Tibial artery (tissue), 4 donors: ENCODE measurements at regions not wholly inside any gene's neighbourhood (a gene's known extent, or its start where the extent isn't known, plus 50 kb on each side); places are given as distances from the start of the nearest gene placed in this dataset.

Source experiments
- DNase-seq, 2 donors: peaks; one replicate each; pipeline ENCODE4 v3.0.0-alpha.2; 2019
- H3K27ac ChIP-seq, 2 donors: fragments of 200-600 bp; sonication (generic) in 1 of 2; 1 replicate in 1 of 2; 2 replicates in 1 of 2; pipeline ENCODE4 v1.5.1; 2018 to 2019; ENCODE audit warnings: mild to moderate bottlenecking in 1 of 2
- H3K27me3 ChIP-seq, 2 donors: fragments of 200-600 bp; sonication (generic) in 1 of 2; one replicate each; pipeline versions ENCODE4 v1.5.1 to v1.6.0; 2016 to 2019
- H3K36me3 ChIP-seq, 3 donors: fragments of 200-600 bp; sonication (generic) in 2 of 3; one replicate each; pipeline ENCODE4 v1.5.1; 2016 to 2019; ENCODE audit warnings: mild to moderate bottlenecking in 2 of 3
- H3K4me1 ChIP-seq, 4 donors: fragments of 200-600 bp; sonication (generic) in 2 of 4; 1 replicate in 3 of 4; 2 replicates in 1 of 4; pipeline ENCODE4 v1.5.1; 2016 to 2019
- H3K4me3 ChIP-seq, 2 donors: fragments of 200-600 bp; sonication (generic) in 1 of 2; 1 replicate in 1 of 2; 2 replicates in 1 of 2; pipeline ENCODE4 v1.5.1; 2018 to 2019; ENCODE audit warnings: mild to moderate bottlenecking in 2 of 2
- H3K9me3 ChIP-seq, 3 donors: fragments of 200-600 bp; sonication (generic) in 1 of 3; one replicate each; pipeline ENCODE4 v1.5.1; 2016 to 2019
- intact Hi-C: fragments of 100-400 bp; cut with DNase I; formaldehyde crosslinking; loops from one replicate; pipeline ENCODE4 v1.15.0; 2023; ENCODE audit warnings: low total_unique reads
- TF ChIP-seq, protein P1 (sequence below), 2 experiments: fragments of 200-600 bp in 1 of 2; fragments of 450-650 bp in 1 of 2; IDR thresholded peaks; one replicate each; pipeline ENCODE4 v1.5.1; 2017 to 2019; ENCODE audit warnings: antibody characterized with exemption in 2 of 2, mild to moderate bottlenecking in 1 of 2, moderate library complexity in 1 of 2

DNA sequence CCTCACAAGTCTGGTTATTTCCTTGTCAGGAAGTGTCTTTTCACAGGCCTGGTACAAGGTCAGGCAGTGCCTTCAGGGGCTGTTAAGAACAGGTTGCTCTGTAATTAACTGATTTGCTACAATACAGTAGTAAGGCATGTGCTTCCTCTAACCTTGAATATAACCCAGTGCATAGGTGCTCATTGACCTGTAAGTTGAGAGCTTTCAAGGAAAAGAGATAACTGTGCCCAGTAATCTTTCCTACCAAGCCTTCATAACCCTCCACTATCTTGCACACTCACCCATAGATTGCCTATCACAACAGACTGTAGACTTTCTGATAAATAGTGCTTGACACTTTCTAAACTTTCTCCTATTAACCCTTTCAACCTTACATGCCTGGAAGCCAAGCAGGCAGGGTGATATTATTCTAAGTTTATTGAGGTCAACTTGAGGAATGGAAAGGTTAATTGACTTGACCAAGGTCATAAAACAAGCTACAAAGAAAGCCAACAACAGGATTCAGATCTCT is 148.1 kb downstream of the PPARGC1A start:
- H3K4me1 ChIP-seq, result no peaks in the 10 kb centered on the region
- no peaks in the 10 kb centered on the region for H3K36me3 ChIP-seq
- H3K9me3 ChIP-seq, result no peaks in the 10 kb centered on the region
- no peaks in the 10 kb centered on the region for H3K27me3 ChIP-seq
- TF ChIP-seq, protein P1, sequence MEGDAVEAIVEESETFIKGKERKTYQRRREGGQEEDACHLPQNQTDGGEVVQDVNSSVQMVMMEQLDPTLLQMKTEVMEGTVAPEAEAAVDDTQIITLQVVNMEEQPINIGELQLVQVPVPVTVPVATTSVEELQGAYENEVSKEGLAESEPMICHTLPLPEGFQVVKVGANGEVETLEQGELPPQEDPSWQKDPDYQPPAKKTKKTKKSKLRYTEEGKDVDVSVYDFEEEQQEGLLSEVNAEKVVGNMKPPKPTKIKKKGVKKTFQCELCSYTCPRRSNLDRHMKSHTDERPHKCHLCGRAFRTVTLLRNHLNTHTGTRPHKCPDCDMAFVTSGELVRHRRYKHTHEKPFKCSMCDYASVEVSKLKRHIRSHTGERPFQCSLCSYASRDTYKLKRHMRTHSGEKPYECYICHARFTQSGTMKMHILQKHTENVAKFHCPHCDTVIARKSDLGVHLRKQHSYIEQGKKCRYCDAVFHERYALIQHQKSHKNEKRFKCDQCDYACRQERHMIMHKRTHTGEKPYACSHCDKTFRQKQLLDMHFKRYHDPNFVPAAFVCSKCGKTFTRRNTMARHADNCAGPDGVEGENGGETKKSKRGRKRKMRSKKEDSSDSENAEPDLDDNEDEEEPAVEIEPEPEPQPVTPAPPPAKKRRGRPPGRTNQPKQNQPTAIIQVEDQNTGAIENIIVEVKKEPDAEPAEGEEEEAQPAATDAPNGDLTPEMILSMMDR (IDR thresholded peaks at IDR 0.05), result no peak
- H3K4me3 ChIP-seq, result no peak overlapping the region
- intact Hi-C loops, result no loop called here
- H3K27ac ChIP-seq, result no peak overlapping the region
- DNase-seq, result no peak

DNA sequence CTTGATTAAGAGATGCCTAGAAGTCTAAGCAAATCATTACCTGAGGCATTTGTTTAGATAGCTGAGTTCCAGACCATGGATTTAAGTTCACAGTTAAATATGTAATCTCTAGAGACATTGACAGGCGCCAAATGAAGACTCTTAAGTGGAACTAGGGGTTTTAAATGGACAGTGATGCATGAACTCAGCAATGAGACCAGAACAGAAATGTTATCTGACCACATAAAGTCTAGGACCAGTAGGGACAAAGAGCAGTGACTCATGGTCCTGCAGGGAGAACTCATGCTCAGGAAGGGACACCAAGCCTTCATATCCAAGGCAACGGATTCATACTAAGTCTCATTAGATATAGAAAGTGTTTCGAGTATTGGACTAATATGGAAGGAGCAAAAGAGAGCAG is 152.3 kb downstream of the PPARGC1A start:
- DNase-seq, result no peak
- no peak overlapping the region for H3K4me3 ChIP-seq
- no peaks in the 10 kb centered on the region for H3K27me3 ChIP-seq
- H3K4me1 ChIP-seq, result no peaks in the 10 kb centered on the region
- no peaks in the 10 kb centered on the region for H3K9me3 ChIP-seq
- no peak overlapping the region for H3K27ac ChIP-seq
- TF ChIP-seq, protein P1 (IDR thresholded peaks at IDR 0.05), result no peak
- intact Hi-C loops, result no loop called here
- H3K36me3 ChIP-seq, result no peaks in the 10 kb centered on the region

DNA sequence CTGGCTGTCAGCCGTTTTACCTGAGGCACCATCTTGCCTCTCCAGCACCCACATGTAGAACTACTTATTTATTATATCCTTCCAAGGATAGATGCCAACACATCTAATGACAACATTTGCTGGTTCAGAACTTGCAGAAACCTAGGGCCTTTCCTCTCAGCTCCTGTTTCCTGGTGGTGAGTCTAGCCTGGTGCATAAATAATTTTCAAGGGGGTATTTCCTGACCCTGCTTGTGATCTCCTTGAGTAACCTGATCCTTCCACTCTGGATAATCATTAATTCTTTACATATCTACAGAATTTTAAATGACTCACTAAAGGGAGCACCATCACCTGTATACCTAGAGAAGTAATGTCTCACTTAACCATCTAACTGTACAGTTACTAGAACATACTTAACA is 153.4 kb downstream of the PPARGC1A start:
- intact Hi-C loops, result no loop called here
- H3K9me3 ChIP-seq, result no peaks in the 10 kb centered on the region
- H3K27ac ChIP-seq, result no peak overlapping the region
- H3K27me3 ChIP-seq, result no peaks in the 10 kb centered on the region
- H3K36me3 ChIP-seq, result no peaks in the 10 kb centered on the region
- TF ChIP-seq, protein P1 (IDR thresholded peaks at IDR 0.05), result no peak
- DNase-seq, result no peak
- H3K4me1 ChIP-seq, result no peaks in the 10 kb centered on the region
- no peak overlapping the region for H3K4me3 ChIP-seq

DNA sequence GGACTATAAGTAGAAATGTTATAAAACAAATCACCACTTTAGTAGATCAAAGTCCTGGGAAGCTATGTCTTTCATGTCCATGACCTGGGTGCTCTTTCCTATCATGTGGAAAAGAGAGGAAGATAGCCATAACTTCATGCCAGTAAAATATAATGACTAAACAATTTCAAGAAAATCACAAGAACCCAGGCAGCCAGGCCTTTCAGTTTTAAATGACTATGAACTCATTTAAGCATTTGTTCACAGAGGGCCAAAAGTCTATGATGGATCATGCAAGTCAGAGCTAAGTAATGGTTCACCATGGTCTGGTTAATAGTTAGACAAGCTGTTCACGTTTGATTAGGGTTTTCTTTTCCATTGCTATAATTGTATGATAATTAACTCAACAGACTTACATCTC is 155.8 kb downstream of the PPARGC1A start:
- no peaks in the 10 kb centered on the region for H3K27me3 ChIP-seq
- no peak overlapping the region for H3K4me3 ChIP-seq
- intact Hi-C loops, result no loop called here
- H3K27ac ChIP-seq, result no peak overlapping the region
- TF ChIP-seq, protein P1 (IDR thresholded peaks at IDR 0.05), result no peak
- peaks cover 0 to 1% (median 0%) of the 10 kb centered on the region in 4 donors for H3K4me1 ChIP-seq
- H3K9me3 ChIP-seq, result no peaks in the 10 kb centered on the region
- no peak for DNase-seq
- H3K36me3 ChIP-seq, result no peaks in the 10 kb centered on the region

DNA sequence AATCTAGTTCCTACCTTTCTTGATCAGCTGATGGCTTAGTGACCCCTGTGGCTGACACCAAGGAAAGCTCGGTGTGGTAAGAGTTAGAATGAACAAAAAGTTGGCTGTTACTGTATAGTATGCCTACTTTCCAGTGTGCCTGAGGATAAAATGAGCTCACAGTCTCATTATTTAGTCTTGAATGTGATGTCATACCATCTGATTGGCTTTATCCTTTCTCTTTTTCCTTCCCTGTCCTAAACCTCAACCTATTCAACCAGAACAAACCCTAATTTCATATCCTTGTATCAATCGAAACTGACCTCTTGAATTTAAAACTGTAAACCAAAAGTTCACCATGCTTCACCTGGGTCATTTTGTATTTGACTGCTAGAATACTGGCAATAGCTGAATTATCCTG is 156.4 kb downstream of the PPARGC1A start:
- no peaks in the 10 kb centered on the region for H3K9me3 ChIP-seq
- no peak overlapping the region for H3K4me3 ChIP-seq
- intact Hi-C loops, result no loop called here
- no peak overlapping the region for H3K27ac ChIP-seq
- TF ChIP-seq, protein P1 (IDR thresholded peaks at IDR 0.05), result no peak
- H3K36me3 ChIP-seq, result no peaks in the 10 kb centered on the region
- peaks cover 0 to 7% (median 0%) of the 10 kb centered on the region in 4 donors for H3K4me1 ChIP-seq
- no peak for DNase-seq
- H3K27me3 ChIP-seq, result no peaks in the 10 kb centered on the region

DNA sequence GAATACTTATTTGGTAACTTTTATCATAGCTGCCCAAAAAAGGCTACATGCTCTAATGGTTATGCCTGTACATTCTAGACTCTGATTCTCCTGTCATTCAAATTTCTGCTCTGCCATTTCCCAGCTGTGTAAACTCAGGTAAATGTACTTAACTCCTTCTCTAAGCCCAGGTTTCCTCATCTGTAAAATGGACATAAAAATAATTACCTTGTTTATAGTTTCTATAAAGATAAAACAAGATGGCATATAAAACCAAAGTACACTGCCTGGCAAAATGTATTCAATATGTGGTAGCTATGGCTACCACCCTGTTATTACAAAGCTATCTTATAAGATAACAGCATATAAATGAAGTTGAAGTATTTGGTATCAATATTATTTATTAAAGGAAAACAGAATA is 158.8 kb downstream of the PPARGC1A start:
- intact Hi-C loops, result no loop called here
- no peak for DNase-seq
- H3K4me1 ChIP-seq, result peaks cover 0 to 12% (median 2%) of the 10 kb centered on the region in 4 donors
- no peak overlapping the region for H3K4me3 ChIP-seq
- no peak overlapping the region for H3K27ac ChIP-seq
- no peaks in the 10 kb centered on the region for H3K9me3 ChIP-seq
- H3K36me3 ChIP-seq, result no peaks in the 10 kb centered on the region
- TF ChIP-seq, protein P1 (IDR thresholded peaks at IDR 0.05), result no peak
- no peaks in the 10 kb centered on the region for H3K27me3 ChIP-seq
